Adrenal gland (tissue), 5 donors: ENCODE measurements at regions not wholly inside any gene's neighbourhood (a gene's known extent, or its start where the extent isn't known, plus 50 kb on each side); places are given as distances from the start of the nearest gene placed in this dataset.

Source experiments
- CTCF ChIP-seq, 6 experiments: fragments of 450-650 bp in 4 of 6; fragments of 200-600 bp in 2 of 6; sonication (generic) in 1 of 6; IDR thresholded peaks; 1 replicate in 5 of 6; 2 replicates in 1 of 6; pipeline versions ENCODE4 v1.5.1 to v1.8.0; 2016 to 2021; ENCODE audit warnings: antibody characterized with exemption in 6 of 6, mild to moderate bottlenecking in 2 of 6, moderate library complexity in 1 of 6
- POLR2A ChIP-seq, 2 donors: fragments of 450-650 bp; IDR thresholded peaks; one replicate each; pipeline ENCODE4 v1.6.1; 2017; ENCODE audit warnings: antibody characterized with exemption in 2 of 2, mild to moderate bottlenecking in 2 of 2, moderate library complexity in 1 of 2
- donor health status: DM: no; HTN: no; CAD: no.

GRCh38 chr9:19876569-19877316 lies 87.9 kb upstream of the SLC24A2 start:
- TF ChIP-seq CTCF (IDR thresholded peaks at IDR 0.05) (no peak), POLR2A (IDR thresholded peaks at IDR 0.05) (no peak)
